Esophagus (tissue), 2 donors: ENCODE measurements at regions not wholly inside any gene's neighbourhood (a gene's known extent, or its start where the extent isn't known, plus 50 kb on each side); places are given as distances from the start of the nearest gene placed in this dataset.

ENCODE experiments used
- H3K27ac ChIP-seq, 2 donors: one replicate each; pipeline ENCODE4 v1.5.1; 2013; ENCODE audit warnings: low read depth in 2 of 2, mild to moderate bottlenecking in 2 of 2, inconsistent platforms in 1 of 2, low read length in 1 of 2, moderate library complexity in 1 of 2
- H3K27me3 ChIP-seq, 2 donors: one replicate each; pipeline ENCODE4 v1.6.1; 2013; ENCODE audit warnings: low read length in 2 of 2, control low read depth in 1 of 2, mild to moderate bottlenecking in 1 of 2; ENCODE audit not compliant: insufficient read depth in 2 of 2, control insufficient read depth in 1 of 2
- H3K36me3 ChIP-seq, 2 donors: one replicate each; pipeline ENCODE4 v1.6.1; 2013; ENCODE audit warnings: low read length in 1 of 2; ENCODE audit not compliant: control insufficient read depth in 2 of 2, insufficient read depth in 2 of 2
- H3K4me1 ChIP-seq, 2 donors: one replicate each; pipeline ENCODE4 v1.6.1; 2013; ENCODE audit warnings: low read length in 1 of 2; ENCODE audit not compliant: control insufficient read depth in 2 of 2, insufficient read depth in 2 of 2
- H3K4me3 ChIP-seq, 2 donors: one replicate each; pipeline ENCODE4 v1.5.1; 2013; ENCODE audit warnings: low read length in 2 of 2, mild to moderate bottlenecking in 2 of 2, low read depth in 1 of 2, moderate library complexity in 1 of 2
- H3K9me3 ChIP-seq, 2 donors: one replicate each; pipeline ENCODE4 v1.6.1; 2013; ENCODE audit warnings: mild to moderate bottlenecking in 2 of 2, low read depth in 1 of 2, low read length in 1 of 2, moderate library complexity in 1 of 2; ENCODE audit not compliant: control insufficient read depth in 2 of 2, insufficient read depth in 1 of 2
- WGBS, 2 donors: extraction: QIAGEN DNeasy Blood & Tissue Kit; methylation state at CpG; one replicate each; pipeline ENCODE4 v1.1.7; 2013; 5-methylcytosine and 5-hydroxymethylcytosine counted together
- donor health status: healthy with polysubstance abuse.
- donor health status: Bipolar disorder and iron deficiency.

DNA sequence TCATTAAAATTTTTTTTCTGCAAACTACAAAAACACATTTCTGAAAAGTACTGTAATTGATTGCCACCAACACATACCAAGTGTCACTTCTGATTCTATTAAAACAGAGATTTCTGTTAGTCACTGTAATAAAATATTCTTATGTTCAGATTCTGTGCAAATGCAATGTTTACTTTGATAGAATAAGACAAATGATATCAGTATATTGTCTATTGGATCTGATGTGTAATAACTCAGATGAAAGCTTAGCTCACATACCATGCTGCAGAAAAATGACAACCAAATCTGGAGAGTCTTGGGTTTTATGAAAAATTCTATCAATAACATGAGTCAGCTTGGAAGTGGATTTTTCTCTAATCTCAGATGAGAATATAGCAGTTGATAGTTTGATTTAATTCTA, 963.8 kb upstream of the B3GALT2 start:
- Histone ChIP-seq H3K27ac (no peak overlapping the region), H3K27me3 (no peaks in the 10 kb centered on the region), H3K36me3 (no peaks in the 10 kb centered on the region), H3K4me3 (no peak overlapping the region), H3K9me3 (no peaks in the 10 kb centered on the region), H3K4me1 (no peaks in the 10 kb centered on the region)

- WGBS, 2 donors = 80 to 87% methylated on average over 2 of the region's 2 CpGs
- Histone ChIP-seq H3K9me3 (no peaks in the 10 kb centered on the region), H3K27ac (no peak overlapping the region), H3K4me3 (no peak overlapping the region), H3K4me1 (no peaks in the 10 kb centered on the region), H3K36me3 (no peaks in the 10 kb centered on the region), H3K27me3 (no peaks in the 10 kb centered on the region)
These were observed 946.7 kb upstream of the B3GALT2 start for GRCh38 chr1:194133152-194133551.

DNA sequence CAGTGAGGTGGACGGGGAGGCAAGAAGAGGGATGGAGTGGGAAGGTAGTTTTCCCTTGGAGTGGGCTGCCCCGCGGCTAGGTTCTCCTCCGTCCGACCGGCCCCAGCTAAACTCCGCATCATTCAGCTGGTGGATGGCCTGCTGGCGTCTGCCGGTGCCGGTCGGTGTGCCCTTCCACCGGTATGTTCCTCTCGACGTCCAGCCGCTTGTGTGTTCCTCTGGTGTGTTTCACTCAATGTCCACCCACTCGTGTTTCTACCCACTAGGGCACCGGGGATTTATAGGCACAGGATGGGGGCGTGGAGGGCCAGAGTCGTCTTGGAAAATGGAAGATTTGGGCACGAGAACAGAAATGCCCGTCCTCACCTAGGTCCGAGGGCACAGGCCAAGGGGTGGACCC, 931.7 kb upstream of the B3GALT2 start:
- no peaks in the 10 kb centered on the region for H3K4me1 ChIP-seq

DNA sequence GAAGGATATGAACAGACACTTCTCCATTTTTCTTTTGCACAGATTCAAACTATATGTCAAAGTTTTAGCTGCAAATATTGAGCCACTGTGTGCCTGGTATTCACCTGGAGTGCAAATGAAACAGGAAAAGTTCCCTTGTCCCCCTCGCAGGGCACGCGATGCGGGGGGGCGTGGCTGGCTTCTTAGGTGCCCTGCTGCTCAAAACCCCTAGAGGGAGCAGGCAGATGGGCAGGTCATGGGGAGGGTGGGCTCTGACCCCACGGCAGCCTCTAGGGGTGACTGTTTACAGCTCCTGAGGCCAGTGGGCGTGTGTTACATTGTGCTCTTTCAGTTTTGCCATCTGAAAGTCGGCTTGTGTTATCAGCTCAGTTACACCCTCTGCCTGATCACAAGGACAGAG, 931.2 kb upstream of the B3GALT2 start:
- Histone ChIP-seq H3K4me1 (no peaks in the 10 kb centered on the region), H3K4me3 (no peak overlapping the region), H3K9me3 (no peaks in the 10 kb centered on the region), H3K36me3 (no peaks in the 10 kb centered on the region), H3K27me3 (no peaks in the 10 kb centered on the region), H3K27ac (no peak overlapping the region)
- 72 to 74% methylated on average over 8 of the region's 8 CpGs for WGBS, 2 donors

More for the DNA sequence above, 931.7 kb upstream of the B3GALT2 start:
- H3K27ac ChIP-seq = no peak overlapping the region
- 93 to 96% methylated on average over 22 of the region's 22 CpGs for WGBS, 2 donors
- no peaks in the 10 kb centered on the region for H3K27me3 ChIP-seq
- H3K36me3 ChIP-seq = no peaks in the 10 kb centered on the region
- H3K4me3 ChIP-seq = no peak overlapping the region
- H3K9me3 ChIP-seq = no peaks in the 10 kb centered on the region

DNA sequence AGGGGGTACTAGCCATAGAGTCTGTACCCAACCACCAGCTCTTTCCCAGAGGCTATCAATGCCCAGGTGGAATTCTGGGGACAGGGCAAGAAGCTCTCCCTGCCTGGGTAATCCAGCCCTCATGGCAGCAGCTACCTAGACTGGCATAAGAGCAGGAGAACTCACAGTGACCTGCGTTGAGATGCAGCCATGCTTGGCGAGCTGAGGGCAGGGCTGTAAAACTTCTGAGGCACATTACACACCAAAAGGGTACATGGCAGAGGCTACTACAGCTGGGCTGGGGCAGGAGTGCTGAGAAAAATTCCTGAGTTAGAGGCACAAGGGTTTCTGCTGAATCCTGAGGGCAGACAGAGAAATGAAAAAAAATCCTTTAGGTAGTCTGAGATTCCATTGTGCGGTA, 927.9 kb upstream of the B3GALT2 start:
- Histone ChIP-seq H3K4me1 (no peaks in the 10 kb centered on the region), H3K36me3 (no peaks in the 10 kb centered on the region), H3K27me3 (no peaks in the 10 kb centered on the region), H3K9me3 (no peaks in the 10 kb centered on the region), H3K27ac (no peak overlapping the region), H3K4me3 (no peak overlapping the region)
- 55 to 60% methylated on average over 3 of the region's 3 CpGs for WGBS, 2 donors

DNA sequence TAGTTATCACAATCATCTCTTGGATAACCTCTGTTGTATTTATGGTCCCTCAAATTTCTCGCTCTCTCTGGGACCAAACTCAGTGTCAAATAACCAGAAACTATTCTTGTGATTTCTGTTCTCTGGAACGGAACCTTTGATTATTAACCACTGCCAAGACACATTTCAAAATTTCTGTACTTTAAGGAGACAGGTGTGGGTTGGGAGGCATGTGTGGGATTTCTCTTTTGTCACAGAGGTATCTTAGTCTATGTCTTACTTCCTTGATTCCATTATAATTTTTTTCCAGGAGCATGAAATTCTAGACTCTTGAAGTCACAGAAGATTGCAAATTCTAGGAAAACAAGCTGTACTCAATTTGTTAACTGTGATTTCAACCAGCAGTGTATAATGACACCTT, 919.0 kb upstream of the B3GALT2 start:
- no peak overlapping the region for H3K4me3 ChIP-seq
- WGBS, 2 donors = 70 to 88% methylated on average over 2 of the region's 2 CpGs
- H3K36me3 ChIP-seq = no peaks in the 10 kb centered on the region
- H3K27ac ChIP-seq = no peak overlapping the region
- H3K27me3 ChIP-seq = no peaks in the 10 kb centered on the region
- no peaks in the 10 kb centered on the region for H3K9me3 ChIP-seq
- no peaks in the 10 kb centered on the region for H3K4me1 ChIP-seq

GRCh38 chr1:194104247-194104844, 917.9 kb upstream of the B3GALT2 start:
- 77 to 79% methylated on average over 2 of the region's 2 CpGs for WGBS, 2 donors
- no peaks in the 10 kb centered on the region for H3K36me3 ChIP-seq
- H3K4me1 ChIP-seq = no peaks in the 10 kb centered on the region

GRCh38 chr1:194103516-194104246, 917.3 kb upstream of the B3GALT2 start:
- Histone ChIP-seq H3K4me1 (no peaks in the 10 kb centered on the region), H3K27me3 (no peaks in the 10 kb centered on the region), H3K9me3 (no peaks in the 10 kb centered on the region), H3K36me3 (no peaks in the 10 kb centered on the region), H3K4me3 (no peak overlapping the region), H3K27ac (no peak overlapping the region)
- WGBS, 2 donors = 44 to 66% methylated on average over 2 of the region's 2 CpGs

More at GRCh38 chr1:194104247-194104844, 917.9 kb upstream of the B3GALT2 start:
- H3K9me3 ChIP-seq = no peaks in the 10 kb centered on the region
- H3K4me3 ChIP-seq = no peak overlapping the region
- no peaks in the 10 kb centered on the region for H3K27me3 ChIP-seq
- no peak overlapping the region for H3K27ac ChIP-seq

DNA sequence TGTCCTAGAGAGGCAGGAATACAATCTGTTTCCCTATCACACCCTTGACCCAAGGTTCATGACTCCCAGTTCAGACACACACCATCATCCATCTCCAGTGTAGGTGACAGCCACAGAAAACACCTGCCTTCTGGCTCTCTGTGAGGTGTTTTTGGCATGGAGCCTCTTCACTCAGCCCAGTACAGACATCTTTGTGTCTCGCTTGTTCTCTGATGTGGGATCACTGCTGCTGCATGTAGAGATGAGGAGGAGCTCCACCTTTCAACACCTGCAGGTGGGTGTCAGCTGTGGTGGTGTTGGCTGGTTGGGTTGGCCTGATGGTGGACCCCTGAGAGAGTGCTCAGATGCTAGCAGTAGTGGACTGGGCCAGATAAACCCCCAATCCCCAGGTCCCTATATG, 916.7 kb upstream of the B3GALT2 start:
- WGBS, 2 donors = 90 to 100% methylated on average over 1 of the region's 1 CpG
- no peak overlapping the region for H3K27ac ChIP-seq
- H3K4me1 ChIP-seq = no peaks in the 10 kb centered on the region
- H3K27me3 ChIP-seq = no peaks in the 10 kb centered on the region
- no peaks in the 10 kb centered on the region for H3K9me3 ChIP-seq
- no peaks in the 10 kb centered on the region for H3K36me3 ChIP-seq
- no peak overlapping the region for H3K4me3 ChIP-seq

DNA sequence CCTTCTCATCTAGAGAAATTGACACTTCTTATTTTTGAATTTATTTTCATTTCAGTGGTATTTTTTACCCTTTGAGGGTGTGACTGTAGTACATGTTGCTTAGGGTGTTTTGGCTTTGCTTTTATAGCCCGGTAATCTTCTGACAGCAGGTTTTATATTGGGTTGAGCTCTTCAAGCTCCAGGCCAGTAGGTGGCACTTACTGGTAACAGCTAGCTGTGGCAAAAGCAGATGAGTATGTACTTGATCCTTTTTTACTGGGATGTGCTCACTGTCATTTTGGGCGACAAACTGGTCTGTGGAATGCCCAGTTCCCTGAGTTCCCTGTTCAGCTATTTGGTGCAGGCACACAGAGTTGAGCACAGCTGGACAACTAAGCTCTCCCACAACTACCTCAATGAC, 916.2 kb upstream of the B3GALT2 start:
- H3K27ac ChIP-seq = no peak overlapping the region
- H3K4me1 ChIP-seq = no peaks in the 10 kb centered on the region
- H3K27me3 ChIP-seq = no peaks in the 10 kb centered on the region
- WGBS, 2 donors = 60 to 65% methylated on average over 2 of the region's 2 CpGs
- no peaks in the 10 kb centered on the region for H3K9me3 ChIP-seq
- H3K36me3 ChIP-seq = no peaks in the 10 kb centered on the region
- no peak overlapping the region for H3K4me3 ChIP-seq
